GM18519 (cell line): ENCODE measurements at regions not wholly inside any gene's neighbourhood (a gene's known extent, or its start where the extent isn't known, plus 50 kb on each side); places are given as distances from the start of the nearest gene placed in this dataset.

ENCODE experiments used
- ATAC-seq: cut with Tn5 transposase; IDR thresholded peaks from one replicate; pipeline ENCODE4 v1.9.1; 2021; ENCODE audit warnings: mild to moderate bottlenecking, moderate library complexity; ENCODE audit not compliant: unreplicated experiment, low FRiP score

DNA sequence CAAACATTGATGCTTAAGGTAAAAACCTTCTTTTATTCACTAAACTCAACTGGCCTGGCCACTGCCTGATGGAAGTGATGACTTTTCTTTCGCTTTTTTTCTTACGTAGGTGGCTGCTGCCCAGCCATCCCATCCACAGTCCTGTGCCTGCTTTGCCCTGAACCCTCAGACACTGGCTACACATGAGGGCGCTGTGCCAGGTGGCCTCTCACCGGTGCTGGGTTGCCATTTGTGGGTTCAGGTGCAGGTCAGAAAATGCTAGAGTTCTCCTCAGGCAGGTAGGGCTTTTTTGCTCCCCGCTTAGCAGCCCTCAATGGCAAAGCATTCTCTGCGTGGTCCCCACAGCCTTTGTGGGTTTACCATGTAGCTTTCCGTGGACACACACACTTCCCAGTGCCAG is 88.3 kb upstream of the PRR23E start:
- no peak for ATAC-seq

- no peak for ATAC-seq
These were observed 87.3 kb upstream of the PRR23E start for GRCh38 chr3:127105587-127105986.

GRCh38 chr3:127106053-127106452 is 86.9 kb upstream of the PRR23E start:
- ATAC-seq, result no peak

DNA sequence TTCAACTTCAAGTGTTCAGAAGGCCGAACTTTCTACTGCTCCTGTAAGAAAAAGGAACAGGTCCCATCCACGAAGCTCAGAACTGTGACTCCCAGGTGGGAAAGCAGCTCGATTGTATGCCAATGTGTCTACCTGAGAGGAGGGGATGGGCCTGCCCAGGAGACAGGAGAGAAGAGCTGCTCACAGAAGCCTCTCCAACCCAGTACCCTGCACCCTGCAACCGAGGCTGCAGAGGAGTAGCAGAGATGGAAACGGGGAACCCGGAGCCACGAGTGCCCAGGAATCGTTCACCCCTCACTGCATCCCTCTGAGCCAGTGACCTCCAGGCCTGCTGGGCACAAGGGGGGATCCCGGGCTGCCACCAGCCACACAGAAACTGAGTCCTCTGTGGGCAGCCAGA is 86.5 kb upstream of the PRR23E start:
- ATAC-seq, result no peak

- no peak for ATAC-seq
These were observed 85.9 kb upstream of the PRR23E start for GRCh38 chr3:127107002-127107401.

DNA sequence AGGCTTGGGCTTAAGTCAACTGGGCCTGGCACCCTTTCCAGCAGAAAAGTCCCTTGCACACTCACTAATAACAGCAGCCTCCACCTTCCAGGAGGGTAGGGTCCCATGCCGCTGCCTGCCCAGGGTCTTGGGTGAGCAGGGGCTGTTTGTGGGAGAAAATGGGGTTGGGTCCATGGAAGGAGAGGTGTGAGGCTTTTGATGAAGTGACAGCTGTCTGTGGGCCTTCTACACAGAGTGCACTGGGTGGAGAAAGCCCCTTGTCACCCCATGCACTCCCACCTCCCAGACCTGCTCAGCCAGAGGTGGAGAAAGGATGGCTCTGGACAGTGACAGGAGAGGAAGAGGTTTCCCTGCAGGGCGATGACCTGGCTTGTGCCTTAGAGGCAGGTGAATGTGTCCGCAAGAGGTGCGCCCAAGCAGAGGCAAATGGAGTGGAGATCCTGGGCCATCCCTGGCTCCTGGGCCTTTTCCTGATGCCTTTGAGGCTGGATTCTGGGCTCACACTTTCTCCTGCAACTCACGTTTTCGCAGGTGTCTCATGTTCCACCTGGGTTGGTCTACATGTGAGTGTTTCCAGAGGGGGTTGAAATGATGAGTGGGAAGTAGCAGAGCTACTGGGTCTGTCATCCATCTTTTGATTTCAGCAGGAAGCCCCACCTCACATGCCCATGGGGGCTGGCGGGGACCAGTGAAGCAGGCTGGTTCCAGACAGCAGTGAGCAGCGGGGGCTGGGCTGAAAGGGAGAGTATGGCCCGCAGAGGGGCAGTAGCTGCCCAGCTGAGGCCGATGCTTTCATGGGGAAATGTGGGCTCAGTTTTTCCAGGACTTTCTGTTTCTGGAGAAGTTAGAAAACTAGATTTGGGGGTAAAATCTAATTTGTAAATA is 85.2 kb upstream of the PRR23E start:
- no peak for ATAC-seq

- ATAC-seq, result no peak
These were observed 84.1 kb upstream of the PRR23E start for GRCh38 chr3:127108796-127109195.

DNA sequence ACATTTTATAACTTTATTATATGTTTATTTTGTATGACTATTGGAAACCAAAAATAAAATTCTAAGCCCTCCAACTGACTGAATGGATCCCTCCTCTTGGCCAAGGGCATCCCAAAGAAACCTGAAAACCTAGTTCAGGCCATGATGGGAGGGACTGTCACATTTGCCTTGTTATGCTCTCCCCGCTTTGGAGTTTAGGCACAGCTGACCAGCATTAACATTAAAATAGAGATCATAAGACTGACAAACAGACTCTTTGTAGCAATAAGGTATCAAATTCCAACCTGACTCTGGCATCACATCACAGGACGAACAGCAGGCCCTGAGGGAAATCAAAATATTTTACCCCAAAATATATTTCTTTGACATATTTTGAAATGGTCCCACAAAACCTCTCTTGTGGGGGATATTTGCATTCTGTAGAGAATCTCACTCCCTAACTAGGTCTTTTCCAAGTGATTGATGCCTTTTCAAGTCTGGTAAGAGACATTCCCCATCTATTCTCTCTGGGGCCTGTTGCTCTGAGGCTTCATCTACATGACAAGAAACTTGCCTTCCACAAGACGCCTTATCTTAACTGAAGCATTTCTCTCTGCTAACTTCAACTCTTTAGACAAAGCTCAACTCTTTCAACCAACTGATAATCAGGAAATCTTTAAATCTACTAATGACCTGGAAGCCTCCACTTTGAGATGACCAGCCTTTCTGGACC is 81.8 kb upstream of the PRR23E start:
- no peak for ATAC-seq

DNA sequence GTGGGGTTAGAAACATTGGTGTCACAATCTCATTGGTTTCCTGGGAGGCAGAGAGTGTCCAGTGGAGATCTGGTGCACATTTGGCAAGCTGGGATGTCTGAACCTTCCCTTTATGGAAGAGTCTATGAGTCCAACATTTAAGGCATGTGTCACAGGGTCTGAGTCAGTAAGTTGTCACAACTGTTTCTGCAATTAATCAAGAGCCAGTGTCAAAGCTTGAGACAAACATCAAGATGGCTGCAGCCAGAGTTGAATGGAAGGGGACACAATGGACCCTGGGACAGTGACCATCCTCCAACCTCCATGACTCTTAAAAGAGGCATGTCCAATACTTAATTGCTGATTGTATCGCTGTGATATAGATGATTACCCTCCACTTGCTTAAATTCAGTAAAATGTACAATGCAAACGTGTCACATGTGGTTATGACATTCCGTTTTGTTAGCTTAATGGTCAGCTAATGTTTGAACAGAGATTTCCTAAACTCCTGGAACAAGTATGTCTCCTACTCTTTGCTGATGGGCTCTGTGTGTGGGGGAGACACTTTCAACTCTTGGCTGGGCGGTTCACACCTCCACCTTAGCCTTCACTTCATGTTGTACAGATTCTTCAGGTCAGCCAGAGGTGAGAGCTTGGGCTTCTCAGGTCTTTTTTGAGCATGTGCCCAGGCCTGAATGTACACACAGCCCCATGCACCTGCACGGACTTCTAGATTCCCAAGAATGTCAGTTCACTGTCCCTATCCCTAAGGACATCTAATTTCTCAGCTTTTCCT is 79.9 kb upstream of the PRR23E start:
- ATAC-seq, result no peak

- no peak for ATAC-seq
These were observed 79.4 kb upstream of the PRR23E start for GRCh38 chr3:127113571-127113891.

DNA sequence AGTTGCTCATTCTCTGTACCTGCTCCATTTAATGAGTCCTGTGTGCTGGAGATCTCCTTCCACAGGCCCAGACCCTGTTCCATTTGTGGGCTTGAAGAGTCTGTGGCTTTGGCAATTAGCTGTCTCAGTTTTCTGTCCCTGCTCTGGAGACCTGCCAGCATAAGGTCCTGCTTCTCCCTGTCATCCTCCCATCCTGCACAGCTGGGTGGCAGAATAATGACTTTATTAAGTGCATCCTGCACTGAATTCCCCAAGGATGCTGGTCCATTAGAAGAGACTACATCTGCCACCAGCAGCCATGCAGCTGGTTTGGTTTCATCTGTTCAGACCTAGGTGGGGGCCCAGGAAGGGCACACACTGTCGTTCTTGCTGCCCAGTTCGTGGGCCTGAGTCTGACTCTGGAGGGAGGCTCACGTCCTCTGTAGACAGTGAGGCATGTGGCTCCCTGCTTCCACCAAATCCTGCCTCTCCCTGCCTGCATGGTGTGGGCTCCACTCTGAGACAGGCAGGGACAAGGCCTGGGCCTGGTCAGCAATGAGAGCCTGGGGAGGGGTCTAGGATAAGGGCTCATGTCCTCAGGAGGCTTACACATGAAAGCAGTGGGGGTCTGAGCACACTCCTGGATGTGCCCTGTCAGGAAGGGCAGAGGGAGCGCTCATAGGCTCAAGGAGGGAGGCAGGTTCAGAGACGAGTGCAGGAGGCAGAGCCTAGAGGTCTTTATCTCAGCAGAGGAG is 78.4 kb upstream of the PRR23E start:
- no peak for ATAC-seq

DNA sequence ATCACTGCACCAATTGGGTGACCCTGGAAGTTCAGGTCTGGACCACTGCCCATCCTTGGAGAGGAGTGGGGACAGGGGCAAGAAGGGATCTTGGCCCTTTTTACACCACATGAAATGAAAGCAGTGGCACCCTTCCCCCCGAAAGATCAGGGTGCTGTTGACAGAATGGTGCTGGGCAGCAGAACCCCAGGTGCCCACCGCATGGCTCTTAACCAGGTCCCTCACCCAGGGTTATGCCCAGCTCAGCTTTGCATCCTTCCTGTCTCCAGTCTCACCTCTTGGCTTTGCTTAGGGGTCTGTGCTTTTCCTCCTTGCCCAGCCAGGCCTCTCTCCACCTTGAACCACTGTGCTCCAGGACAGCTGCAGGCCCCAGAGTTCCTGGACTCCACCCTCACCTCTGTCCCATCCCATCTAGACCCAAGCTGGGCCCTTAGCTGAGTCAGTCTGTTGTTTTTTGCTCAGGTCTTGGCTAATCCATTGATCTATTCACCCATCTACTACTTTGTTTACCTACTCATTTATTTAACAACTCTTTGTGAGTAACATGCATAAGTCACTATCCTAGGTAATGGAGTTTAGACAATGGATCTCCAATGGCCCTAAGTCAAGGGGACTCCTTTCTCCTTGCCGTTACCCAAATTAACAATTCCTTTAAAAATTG is 77.1 kb upstream of the PRR23E start:
- ATAC-seq, result no peak

DNA sequence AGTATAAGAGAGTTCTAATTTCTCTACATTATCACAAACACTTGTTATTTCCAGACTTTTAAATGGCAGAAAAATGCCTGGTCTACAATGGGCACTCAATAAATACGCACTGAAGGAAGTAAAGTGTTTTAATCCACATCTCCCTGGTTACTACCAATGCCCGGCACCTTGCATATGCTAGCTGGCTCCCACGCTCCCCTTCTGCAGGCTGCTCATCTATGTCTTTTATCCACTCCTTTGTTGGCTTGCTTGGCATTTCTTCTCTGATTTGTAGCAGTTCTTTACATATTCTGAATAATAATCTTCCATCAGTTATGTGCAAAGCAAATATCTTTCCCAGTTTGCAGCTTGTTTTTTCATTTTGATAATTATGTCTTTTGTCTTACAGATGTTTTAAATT is 74.6 kb upstream of the PRR23E start:
- ATAC-seq, result no peak

DNA sequence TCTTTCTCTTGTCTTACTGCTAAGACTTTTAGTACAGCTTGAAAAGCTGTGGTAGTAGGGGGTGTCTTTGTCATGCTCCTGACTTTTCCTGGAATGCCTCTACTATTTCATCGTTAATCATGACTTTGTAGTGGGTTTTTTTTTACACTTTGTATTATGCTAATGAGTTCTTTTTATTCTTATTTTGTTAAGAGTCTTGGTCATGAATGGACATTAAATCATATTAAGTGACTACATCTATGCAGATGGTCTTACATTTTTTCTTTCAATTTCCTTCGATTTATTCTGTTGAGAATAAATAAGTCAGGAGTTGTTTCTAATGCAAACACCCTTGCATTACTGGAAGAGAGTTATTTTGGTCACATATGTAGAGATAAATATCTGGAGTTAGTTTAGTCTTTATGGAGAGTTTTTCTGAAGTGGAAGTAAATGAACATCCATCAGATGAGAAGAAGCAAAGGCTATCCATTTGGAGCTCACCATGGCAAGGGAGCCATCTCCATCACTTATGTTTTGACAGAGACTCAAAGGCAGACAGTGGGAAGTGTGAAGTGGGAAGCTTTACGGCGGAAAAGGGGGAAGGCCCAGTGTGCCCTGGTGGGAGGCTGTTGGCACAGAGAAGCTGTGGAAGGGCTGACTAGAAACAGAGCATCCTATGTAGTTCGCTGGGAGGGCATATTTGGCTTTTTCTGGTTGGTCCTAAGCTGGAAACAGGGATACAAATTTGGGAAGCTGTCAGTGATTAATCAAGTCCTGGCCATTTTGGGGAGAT is 73.1 kb upstream of the PRR23E start:
- ATAC-seq, result no peak

DNA sequence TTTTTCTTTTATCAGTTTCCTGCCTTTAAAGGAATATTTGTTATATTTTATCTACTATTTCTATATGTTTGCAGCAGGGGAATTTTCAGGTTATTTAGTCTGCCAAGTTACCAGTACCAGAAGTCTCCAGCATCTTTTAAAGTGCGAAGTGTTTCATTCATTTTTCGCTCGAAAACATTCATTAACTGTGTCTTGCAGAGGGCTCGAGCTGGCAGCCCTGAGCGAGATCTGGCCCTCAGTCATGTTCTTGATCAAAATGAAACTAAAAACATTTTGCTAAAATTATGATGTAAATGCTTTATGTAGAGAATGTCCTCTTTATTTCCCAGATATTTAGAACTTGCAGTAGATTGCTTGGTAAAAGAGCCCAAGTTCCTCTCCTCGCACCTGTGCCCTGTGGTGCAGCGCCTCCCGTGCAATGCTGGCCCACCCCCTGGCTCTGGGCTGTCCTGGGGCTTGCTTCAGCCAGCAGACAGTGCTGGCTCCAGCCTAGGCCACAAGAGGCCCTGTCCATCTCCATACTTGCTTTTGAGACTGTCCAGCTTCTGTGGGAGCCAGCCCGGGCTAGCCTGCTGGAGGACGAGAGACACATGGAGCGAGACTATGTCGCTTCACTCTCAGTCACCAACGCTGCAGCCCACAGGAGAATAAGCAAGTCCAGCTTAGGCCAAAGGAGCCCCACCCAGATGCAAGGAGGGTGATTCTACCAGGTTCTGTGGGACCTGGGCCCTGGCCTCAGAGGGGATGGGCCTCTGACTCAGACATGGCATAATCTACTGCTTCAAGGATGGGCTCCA is 71.9 kb upstream of the PRR23E start:
- no peak for ATAC-seq

DNA sequence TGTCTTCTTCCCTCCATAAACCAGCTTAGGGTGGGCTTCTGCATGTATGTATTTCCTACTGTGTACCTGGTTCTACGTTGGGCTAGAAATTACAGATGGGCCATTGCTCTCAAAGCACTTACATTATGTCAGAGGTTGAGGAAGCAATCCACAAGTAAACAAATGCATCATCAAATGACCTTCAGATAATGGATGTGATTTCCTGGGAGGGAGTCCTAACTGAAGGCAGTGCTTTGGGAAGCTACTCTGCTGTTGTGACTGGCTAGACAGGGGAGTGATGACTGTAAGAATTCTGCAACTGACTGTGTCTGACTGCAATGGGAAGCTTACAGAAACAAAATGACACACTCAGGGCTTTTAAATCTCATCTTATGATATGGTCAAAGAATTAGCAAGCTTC is 71.0 kb upstream of the PRR23E start:
- no peak for ATAC-seq

- ATAC-seq, result no peak
These were observed 69.4 kb upstream of the PRR23E start for GRCh38 chr3:127123533-127123932.

DNA sequence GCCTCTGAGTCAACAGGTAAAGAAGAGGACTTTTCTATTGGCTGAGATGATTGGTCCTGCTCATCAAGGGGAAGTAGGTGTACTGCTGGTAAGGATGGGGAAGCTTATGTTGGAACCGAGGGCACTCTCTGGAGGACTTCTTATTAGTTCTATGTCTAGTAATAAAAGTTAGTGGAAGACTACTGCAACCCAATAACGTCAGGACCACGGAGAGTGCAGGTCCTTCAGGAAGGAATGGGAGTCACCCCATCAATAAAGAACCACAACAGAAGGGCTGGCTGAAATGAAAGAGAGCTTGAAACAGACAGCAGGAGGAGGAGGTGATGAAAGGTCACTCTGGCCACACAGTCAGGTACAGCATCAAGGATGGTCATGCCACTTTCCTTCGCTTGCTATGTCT is 68.8 kb upstream of the PRR23E start:
- no peak for ATAC-seq
